ENCODE measurements at regions not wholly inside any gene's neighbourhood (a gene's known extent, or its start where the extent isn't known, plus 50 kb on each side); places are given as distances from the start of the nearest gene placed in this dataset.
A peak's percentile ranks its signal among the peaks of the same experiment; 100 is the strongest.

GRCh38 chr1:101667761-101668160 is 329.0 kb downstream of the OLFM3 start:
- no peak for DNase-seq (ENCODE audit: extremely low spot score)
- TF ChIP-seq HDGF (IDR thresholded peaks at IDR 0.05; ENCODE audit: borderline replicate concordance) (no peak), ELF4 (IDR thresholded peaks at IDR 0.05) (no peak), TARDBP (IDR thresholded peaks at IDR 0.05) (no peak), NFRKB (IDR thresholded peaks at IDR 0.05) (no peak), ARNT (IDR thresholded peaks at IDR 0.05) (no peak), FOXA1 (IDR thresholded peaks at IDR 0.05) (no peak), CTBP1 (IDR thresholded peaks at IDR 0.05; ENCODE audit: borderline replicate concordance) (no peak), PKNOX1 (IDR thresholded peaks at IDR 0.05) (no peak), ZNF384 (IDR thresholded peaks at IDR 0.05) (no peak), SUZ12 (IDR thresholded peaks at IDR 0.05) (no peak), SP1 (IDR thresholded peaks at IDR 0.05) (no peak), FOXK2 (IDR thresholded peaks at IDR 0.05) (no peak), LEF1 (IDR thresholded peaks at IDR 0.05; ENCODE audit: borderline replicate concordance) (no peak), BHLHE40 (IDR thresholded peaks at IDR 0.05; ENCODE audit: borderline replicate concordance) (no peak), L3MBTL2 (conservative IDR thresholded peaks at IDR 0.05) (no peak), FOXM1 (IDR thresholded peaks at IDR 0.05; ENCODE audit: borderline replicate concordance) (no peak)
- ChIA-PET POLR2A (no interaction called here), CTCF (no interaction called here)

GRCh38 chr1:101683136-101683535 is 313.6 kb downstream of the OLFM3 start:
- DNase-seq (ENCODE audit: extremely low spot score): no peak
- ChIA-PET POLR2A (no interaction called here), CTCF (no interaction called here)
- no peak for TF ChIP-seq PKNOX1 (IDR thresholded peaks at IDR 0.05)
- TF ChIP-seq FOXA1 (IDR thresholded peaks at IDR 0.05): no peak
- no peak for TF ChIP-seq TARDBP (IDR thresholded peaks at IDR 0.05)
- no peak for TF ChIP-seq CTBP1 (IDR thresholded peaks at IDR 0.05; ENCODE audit: borderline replicate concordance)
- no peak for TF ChIP-seq BHLHE40 (IDR thresholded peaks at IDR 0.05; ENCODE audit: borderline replicate concordance)
- no peak for TF ChIP-seq NFRKB (IDR thresholded peaks at IDR 0.05)
- no peak for TF ChIP-seq FOXM1 (IDR thresholded peaks at IDR 0.05; ENCODE audit: borderline replicate concordance)
- no peak for TF ChIP-seq SP1 (IDR thresholded peaks at IDR 0.05)
- TF ChIP-seq L3MBTL2 (conservative IDR thresholded peaks at IDR 0.05): no peak

GRCh38 chr1:101683561-101683960 is 313.2 kb downstream of the OLFM3 start:
- DNase-seq (ENCODE audit: extremely low spot score): peak; percentile 12
- ChIA-PET POLR2A (no interaction called here), CTCF (no interaction called here)

GRCh38 chr1:101697072-101697471 is 299.7 kb downstream of the OLFM3 start:
- DNase-seq (ENCODE audit: extremely low spot score): no peak
- ChIA-PET CTCF (no interaction called here), POLR2A (no interaction called here)
- no peak for TF ChIP-seq BHLHE40 (IDR thresholded peaks at IDR 0.05; ENCODE audit: borderline replicate concordance)
- TF ChIP-seq FOXM1 (IDR thresholded peaks at IDR 0.05; ENCODE audit: borderline replicate concordance): no peak
- no peak for TF ChIP-seq ELF4 (IDR thresholded peaks at IDR 0.05)
- no peak for TF ChIP-seq ZNF384 (IDR thresholded peaks at IDR 0.05)
- no peak for TF ChIP-seq HDGF (IDR thresholded peaks at IDR 0.05; ENCODE audit: borderline replicate concordance)
- TF ChIP-seq SUZ12 (IDR thresholded peaks at IDR 0.05): no peak
- no peak for TF ChIP-seq FOXA1 (IDR thresholded peaks at IDR 0.05)
- TF ChIP-seq PKNOX1 (IDR thresholded peaks at IDR 0.05): no peak
- TF ChIP-seq CTBP1 (IDR thresholded peaks at IDR 0.05; ENCODE audit: borderline replicate concordance): no peak

More at GRCh38 chr1:101683561-101683960, 313.2 kb downstream of the OLFM3 start:
- no peak for TF ChIP-seq HDGF (IDR thresholded peaks at IDR 0.05; ENCODE audit: borderline replicate concordance)
- no peak for TF ChIP-seq ZNF384 (IDR thresholded peaks at IDR 0.05)
- TF ChIP-seq SP1 (IDR thresholded peaks at IDR 0.05): no peak

GRCh38 chr1:101698681-101699080 is 298.0 kb downstream of the OLFM3 start:
- POLR2A ChIA-PET: no interaction called here
- CTCF ChIA-PET: no interaction called here
- TF ChIP-seq FOXA1 (IDR thresholded peaks at IDR 0.05): no peak
- TF ChIP-seq ZNF384 (IDR thresholded peaks at IDR 0.05): no peak
- no peak for TF ChIP-seq FOXK2 (IDR thresholded peaks at IDR 0.05)
- TF ChIP-seq LEF1 (IDR thresholded peaks at IDR 0.05; ENCODE audit: borderline replicate concordance): no peak
- TF ChIP-seq FOXM1 (IDR thresholded peaks at IDR 0.05; ENCODE audit: borderline replicate concordance): no peak
- no peak for DNase-seq (ENCODE audit: extremely low spot score)

- no peak for DNase-seq (ENCODE audit: extremely low spot score)
- POLR2A ChIA-PET: no interaction called here
- no peak for TF ChIP-seq HDGF (IDR thresholded peaks at IDR 0.05; ENCODE audit: borderline replicate concordance)
- no peak for TF ChIP-seq FOXM1 (IDR thresholded peaks at IDR 0.05; ENCODE audit: borderline replicate concordance)
- no peak for TF ChIP-seq ZNF384 (IDR thresholded peaks at IDR 0.05)
- no peak for TF ChIP-seq FOXA1 (IDR thresholded peaks at IDR 0.05)
- TF ChIP-seq SUZ12 (IDR thresholded peaks at IDR 0.05): no peak
- no peak for TF ChIP-seq FOXK2 (IDR thresholded peaks at IDR 0.05)
- no peak for TF ChIP-seq LEF1 (IDR thresholded peaks at IDR 0.05; ENCODE audit: borderline replicate concordance)
- CTCF ChIA-PET: no interaction called here
Measured at GRCh38 chr1:101704895-101705294, 291.8 kb downstream of the OLFM3 start.

GRCh38 chr1:101706366-101706765 is 290.4 kb downstream of the OLFM3 start:
- POLR2A ChIA-PET: no interaction called here
- DNase-seq (ENCODE audit: extremely low spot score): no peak
- CTCF ChIA-PET: interaction anchor here (0.6 kb wide), 1 partner anchor 1834 kb away, joined by 5 read pairs; no protein-coding TSS in a partner anchor
- TF ChIP-seq CTBP1 (IDR thresholded peaks at IDR 0.05; ENCODE audit: borderline replicate concordance) (no peak), ZNF384 (IDR thresholded peaks at IDR 0.05) (no peak), FOXA1 (IDR thresholded peaks at IDR 0.05) (no peak), NFRKB (IDR thresholded peaks at IDR 0.05) (no peak), ARNT (IDR thresholded peaks at IDR 0.05) (no peak), FOXK2 (IDR thresholded peaks at IDR 0.05) (no peak)
